HG03025 (cell line): ENCODE measurements at regions not wholly inside any gene's neighbourhood (a gene's known extent, or its start where the extent isn't known, plus 50 kb on each side); places are given as distances from the start of the nearest gene placed in this dataset.

ENCODE experiments used
- ATAC-seq: cut with Tn5 transposase; IDR thresholded peaks from one replicate; pipeline ENCODE4 v1.9.1; 2021; ENCODE audit warnings: mild to moderate bottlenecking, moderate library complexity; ENCODE audit not compliant: unreplicated experiment, low FRiP score

- ATAC-seq = no peak
Measured at GRCh38 chrX:40155589-40156469, 58.1 kb upstream of the BCOR start.

- no peak for ATAC-seq
Measured at GRCh38 chrX:40154853-40155588, 57.3 kb upstream of the BCOR start.

- no peak for ATAC-seq
Measured at GRCh38 chrX:40154250-40154852, 56.6 kb upstream of the BCOR start.

GRCh38 chrX:40153345-40154249 lies 55.8 kb upstream of the BCOR start:
- ATAC-seq = no peak

GRCh38 chrX:40152741-40153344 lies 55.1 kb upstream of the BCOR start:
- ATAC-seq = no peak

GRCh38 chrX:40152173-40152711 lies 54.5 kb upstream of the BCOR start:
- ATAC-seq = no peak

GRCh38 chrX:40151211-40152172 lies 53.7 kb upstream of the BCOR start:
- no peak for ATAC-seq

GRCh38 chrX:40150503-40150902 lies 52.7 kb upstream of the BCOR start:
- no peak for ATAC-seq

GRCh38 chrX:40149286-40150175 lies 51.8 kb upstream of the BCOR start:
- ATAC-seq = no peak

- no peak for ATAC-seq
Measured at GRCh38 chrX:40148385-40149285, 50.9 kb upstream of the BCOR start.

- ATAC-seq = no peak
Measured at GRCh38 chrX:40147971-40148370, 50.2 kb upstream of the BCOR start.
